Cardiac muscle cell (in vitro differentiated cells and primary cell): ENCODE measurements at regions not wholly inside any gene's neighbourhood (a gene's known extent, or its start where the extent isn't known, plus 50 kb on each side); places are given as distances from the start of the nearest gene placed in this dataset.
"Not testable (repeated sequence)": the region's sequence is repeated elsewhere in the genome, so short reads cannot be mapped to it uniquely, and the experiment has no call there.

ENCODE experiments used
- DNase-seq, 2 donors: peaks; one replicate each; pipeline versions ENCODE4 v3.0.0 to v3.0.0-alpha.2; 2010 to 2017; ENCODE audit warnings: low read depth in 1 of 2, low spot score in 1 of 2
- H3K27ac ChIP-seq: fragments of 200-600 bp; sonication (generic); 2 replicates; pipeline ENCODE4 v1.5.1; 2016
- H3K27me3 ChIP-seq: fragments of 200-600 bp; sonication (generic); 2 replicates; pipeline ENCODE4 v1.6.0; 2016; ENCODE audit warnings: control low read depth
- H3K36me3 ChIP-seq: fragments of 200-600 bp; sonication (generic); 2 replicates; pipeline ENCODE4 v1.5.1; 2016; ENCODE audit warnings: control low read depth
- H3K4me1 ChIP-seq: fragments of 200-600 bp; sonication (generic); 2 replicates; pipeline ENCODE4 v1.8.1; 2017; ENCODE audit warnings: low read depth, mild to moderate bottlenecking, mixed run types
- H3K4me3 ChIP-seq: fragments of 200-600 bp; sonication (generic); 2 replicates; pipeline ENCODE4 v1.5.1; 2016; ENCODE audit warnings: mild to moderate bottlenecking
- H3K9me3 ChIP-seq: fragments of 200-600 bp; sonication (generic); 2 replicates; pipeline ENCODE4 v1.5.1; 2017; ENCODE audit warnings: low read depth, mild to moderate bottlenecking, control low read depth
- CTCF ChIP-seq: IDR thresholded peaks from 2 replicates; pipeline ENCODE4 v1.5.1; 2012; ENCODE audit warnings: low read depth, mild to moderate bottlenecking, low read length

GRCh38 chr22:25452116-25452700 lies 112.3 kb upstream of the GRK3 start:
- H3K36me3 ChIP-seq: peaks cover 6% of the 10 kb centered on the region
- no peak overlapping the region for H3K27ac ChIP-seq
- peak in 1 of 2 donors; percentile 44 for DNase-seq
- H3K9me3 ChIP-seq: no peaks in the 10 kb centered on the region
- no peak for TF ChIP-seq CTCF
- peaks cover 16% of the 10 kb centered on the region for H3K4me1 ChIP-seq
- no peaks in the 10 kb centered on the region for H3K27me3 ChIP-seq
- no peak overlapping the region for H3K4me3 ChIP-seq

- Histone ChIP-seq H3K4me3 (no peak overlapping the region), H3K27ac (no peak overlapping the region), H3K27me3 (no peaks in the 10 kb centered on the region), H3K9me3 (no peaks in the 10 kb centered on the region), H3K36me3 (peaks cover 6% of the 10 kb centered on the region), H3K4me1 (peaks cover 13% of the 10 kb centered on the region)
- TF ChIP-seq CTCF: no peak
- DNase-seq: no peak
These were observed 111.4 kb upstream of the GRK3 start for GRCh38 chr22:25453058-25453457.

- H3K4me1 ChIP-seq: peaks cover 13% of the 10 kb centered on the region
- no peak overlapping the region for H3K27ac ChIP-seq
- TF ChIP-seq CTCF: no peak
- no peak for DNase-seq
- no peaks in the 10 kb centered on the region for H3K27me3 ChIP-seq
- no peak overlapping the region for H3K4me3 ChIP-seq
- H3K9me3 ChIP-seq: no peaks in the 10 kb centered on the region
- H3K36me3 ChIP-seq: peaks cover 6% of the 10 kb centered on the region
These were observed 110.9 kb upstream of the GRK3 start for GRCh38 chr22:25453557-25453956.

GRCh38 chr22:25456300-25457043 lies 108.0 kb upstream of the GRK3 start:
- DNase-seq, H3K27me3 ChIP-seq, H3K4me1 ChIP-seq: not testable (repeated sequence)

GRCh38 chr22:25458631-25459030 lies 105.8 kb upstream of the GRK3 start:
- not testable (repeated sequence) for H3K9me3 ChIP-seq, DNase-seq, H3K27ac ChIP-seq, H3K4me3 ChIP-seq, H3K27me3 ChIP-seq, H3K4me1 ChIP-seq
- H3K36me3 ChIP-seq: peaks cover 25% of the 10 kb centered on the region

More at GRCh38 chr22:25456300-25457043, 108.0 kb upstream of the GRK3 start:
- not testable (repeated sequence) for H3K9me3 ChIP-seq, H3K4me3 ChIP-seq, H3K27ac ChIP-seq
- H3K36me3 ChIP-seq: peaks cover 25% of the 10 kb centered on the region

GRCh38 chr22:25460682-25461081 lies 103.8 kb upstream of the GRK3 start:
- not testable (repeated sequence) for H3K4me1 ChIP-seq, H3K27ac ChIP-seq, H3K27me3 ChIP-seq, H3K9me3 ChIP-seq, H3K4me3 ChIP-seq, DNase-seq
- peaks cover 21% of the 10 kb centered on the region for H3K36me3 ChIP-seq

GRCh38 chr22:25461301-25461700 lies 103.2 kb upstream of the GRK3 start:
- Histone ChIP-seq H3K9me3 (no peaks in the 10 kb centered on the region), H3K4me3 (no peak overlapping the region), H3K27me3 (no peaks in the 10 kb centered on the region), H3K4me1 (no peaks in the 10 kb centered on the region), H3K27ac (no peak overlapping the region), H3K36me3 (peaks cover 21% of the 10 kb centered on the region)
- TF ChIP-seq CTCF: no peak
- no peak for DNase-seq
